ENCODE measurements at regions not wholly inside any gene's neighbourhood (a gene's known extent, or its start where the extent isn't known, plus 50 kb on each side); places are given as distances from the start of the nearest gene placed in this dataset.
"Not testable (repeated sequence)": the region's sequence is repeated elsewhere in the genome, so short reads cannot be mapped to it uniquely, and the experiment has no call there.

DNA sequence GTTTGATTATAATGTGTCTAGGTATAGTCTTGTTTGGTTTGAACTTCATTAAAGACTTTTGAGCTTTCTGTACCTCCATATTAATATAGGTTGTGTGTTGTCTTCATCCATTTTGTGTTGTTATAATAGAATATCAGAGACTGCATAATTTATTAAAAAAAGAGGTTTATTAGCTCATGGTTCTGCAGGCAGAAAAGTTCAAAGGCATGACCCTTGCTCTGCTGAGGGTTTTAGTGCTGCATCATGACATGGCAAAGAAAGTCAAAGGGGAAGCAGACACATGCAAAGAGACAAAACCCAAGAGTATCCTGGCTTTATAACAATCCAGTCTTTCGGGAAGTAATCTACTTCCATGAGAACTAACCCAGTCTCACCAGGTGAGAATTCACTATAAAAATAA, 358.2 kb downstream of the EDEM1 start:
- DNase-seq (ENCODE audit: low read depth) = no peak

DNA sequence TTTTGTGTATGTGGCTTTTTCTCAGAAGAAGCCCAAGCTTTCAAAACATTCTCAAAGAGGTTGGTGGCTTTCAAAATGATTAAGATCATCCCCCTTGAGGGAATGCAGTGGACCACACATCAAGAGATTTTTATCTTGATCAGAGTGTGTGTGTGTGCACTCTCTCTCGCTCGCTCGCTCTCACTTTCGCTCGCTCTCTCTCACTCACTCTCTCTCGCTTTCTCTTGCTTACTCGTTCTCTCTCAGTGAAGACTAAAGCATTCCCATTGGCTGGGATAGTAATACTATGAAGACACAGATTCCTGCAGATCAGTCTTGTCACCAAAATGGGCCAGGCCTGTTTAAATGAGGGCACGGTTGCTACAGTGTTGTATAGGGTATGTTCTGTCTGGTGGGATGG, 365.7 kb downstream of the EDEM1 start:
- no peak for DNase-seq (ENCODE audit: low read depth)

DNA sequence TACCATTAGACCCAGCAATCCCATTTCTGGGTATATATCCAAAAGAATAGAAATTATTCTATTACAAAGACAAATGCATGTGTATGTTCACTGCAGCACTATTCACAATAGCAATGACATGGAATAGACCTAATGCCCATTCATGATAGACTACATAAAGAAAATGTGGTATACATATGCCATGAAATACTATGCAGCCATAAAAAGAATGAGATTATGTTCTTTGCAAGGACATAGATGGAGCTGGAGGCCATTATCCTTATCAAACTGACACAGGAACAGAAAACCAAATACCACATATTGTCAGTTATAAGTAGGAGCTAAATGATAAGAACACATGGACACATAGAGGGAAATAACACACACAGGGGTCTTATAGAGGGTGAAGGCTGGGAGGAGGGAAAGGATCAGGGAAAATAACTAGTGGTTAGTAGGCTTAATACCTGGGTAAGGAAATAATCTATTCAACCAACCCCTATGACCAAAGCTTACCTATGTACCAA, 366.8 kb downstream of the EDEM1 start:
- no peak for DNase-seq (ENCODE audit: low read depth)

DNA sequence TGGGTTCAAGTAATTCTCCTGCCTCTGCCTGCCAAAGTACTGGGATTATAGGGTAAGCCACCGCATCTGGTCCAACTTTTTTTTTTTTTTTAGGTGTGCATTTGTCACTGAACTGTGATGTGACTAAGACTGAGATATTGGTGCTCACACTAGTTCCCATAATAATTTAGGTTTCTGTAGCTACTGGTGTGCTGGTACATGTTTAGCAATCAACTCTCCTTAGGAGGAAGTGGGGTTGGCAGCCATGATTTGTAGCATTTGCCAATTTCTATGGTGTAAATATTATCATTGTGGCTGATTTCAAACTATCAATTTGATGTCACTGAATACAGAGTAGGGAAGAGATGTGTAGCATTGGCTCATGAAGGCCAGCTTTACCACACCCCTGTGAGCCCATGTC, 372.7 kb downstream of the EDEM1 start:
- no peak for DNase-seq (ENCODE audit: low read depth)

DNA sequence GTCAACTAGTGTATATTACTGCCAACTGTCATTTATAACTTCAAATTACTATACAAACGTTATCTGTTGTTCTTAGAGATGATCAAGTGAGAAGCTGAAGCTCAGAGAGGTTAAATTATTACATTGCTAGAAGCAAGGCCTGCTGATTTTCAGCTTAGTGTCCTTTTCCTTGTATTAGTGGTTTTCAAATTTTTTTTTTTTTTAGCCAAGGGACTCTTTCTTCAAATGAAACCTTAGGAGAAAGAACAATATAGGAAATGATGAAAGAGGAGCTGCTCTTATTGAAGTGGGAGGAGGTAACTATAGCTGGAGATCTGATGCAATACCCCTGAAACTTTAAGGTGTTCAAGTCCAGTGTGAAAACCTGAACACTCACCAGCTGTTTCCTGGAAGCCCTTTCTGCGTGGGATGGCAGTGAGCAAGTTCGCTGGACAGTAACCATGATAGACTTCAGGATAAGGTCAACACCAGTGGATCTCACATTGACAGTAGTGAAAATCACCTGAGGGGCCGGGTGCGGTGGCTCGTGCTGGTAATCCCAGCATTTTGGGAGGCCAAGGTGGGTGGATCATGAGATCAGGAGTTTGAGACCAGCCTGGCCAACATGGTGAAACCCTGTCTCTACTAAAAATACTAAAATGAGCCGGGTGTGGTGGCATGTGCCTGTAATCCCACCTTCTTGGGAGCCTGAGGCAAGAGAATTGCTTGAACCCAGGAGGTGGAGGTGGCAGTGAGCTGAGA, 376.2 kb downstream of the EDEM1 start:
- DNase-seq (ENCODE audit: low read depth) = no peak

DNA sequence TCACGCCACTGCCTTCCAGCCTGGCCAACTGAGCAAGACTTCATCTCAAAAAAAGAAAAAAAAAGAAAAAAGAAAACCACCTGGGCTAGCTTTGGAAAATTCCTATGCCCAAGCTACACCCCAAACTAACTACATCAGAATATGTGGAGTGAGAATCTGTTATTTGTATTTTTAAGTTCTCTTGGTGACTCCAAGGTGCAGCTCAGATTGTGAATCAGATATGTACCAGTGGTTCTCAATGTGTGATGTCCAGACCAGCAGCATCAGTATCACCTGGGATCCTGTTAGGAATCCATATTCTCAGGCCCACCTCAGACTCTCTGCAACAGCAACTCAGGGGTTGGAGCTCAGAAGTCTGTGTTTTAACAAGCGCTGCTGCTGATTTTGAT, 376.8 kb downstream of the EDEM1 start:
- DNase-seq (ENCODE audit: low read depth) = no peak

DNA sequence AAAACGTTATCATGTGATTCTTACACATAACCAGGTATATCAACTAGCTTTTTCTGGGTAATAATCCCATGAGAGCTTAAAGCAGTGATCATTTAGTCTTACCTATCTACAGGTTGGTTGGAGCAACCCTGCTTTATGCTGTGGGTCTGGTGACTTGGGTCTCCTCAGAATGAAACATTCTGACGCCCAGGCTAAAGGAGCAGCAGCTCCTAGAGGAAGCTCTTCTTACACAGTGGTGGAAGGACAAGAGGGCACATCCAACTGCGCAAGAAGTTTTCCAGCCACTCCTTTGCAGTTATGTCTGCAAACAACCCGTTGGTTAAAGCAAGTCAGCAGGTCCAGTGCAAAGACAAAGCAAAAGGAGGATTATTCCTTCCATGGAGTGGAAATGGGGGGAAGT, 377.5 kb downstream of the EDEM1 start:
- DNase-seq (ENCODE audit: low read depth) = no peak

DNA sequence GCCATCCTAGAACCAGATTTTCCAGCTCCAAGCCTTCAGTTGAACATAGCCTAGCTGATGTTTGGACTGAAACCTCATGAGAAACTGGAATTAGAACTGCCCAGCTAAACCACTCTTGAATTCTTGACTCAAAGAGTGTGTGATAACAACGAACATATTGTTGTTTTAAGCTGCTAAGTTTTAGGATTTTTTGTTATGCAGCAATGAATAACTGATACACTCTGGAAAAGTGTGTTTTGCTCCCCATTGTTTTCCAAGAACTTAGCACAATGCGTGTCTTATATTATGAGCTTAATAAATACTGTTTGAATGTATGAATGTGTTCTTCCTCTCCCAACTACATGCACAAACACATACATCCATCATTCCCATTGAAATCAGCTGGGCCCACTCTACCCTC, 379.6 kb downstream of the EDEM1 start:
- no peak for DNase-seq (ENCODE audit: low read depth)

DNA sequence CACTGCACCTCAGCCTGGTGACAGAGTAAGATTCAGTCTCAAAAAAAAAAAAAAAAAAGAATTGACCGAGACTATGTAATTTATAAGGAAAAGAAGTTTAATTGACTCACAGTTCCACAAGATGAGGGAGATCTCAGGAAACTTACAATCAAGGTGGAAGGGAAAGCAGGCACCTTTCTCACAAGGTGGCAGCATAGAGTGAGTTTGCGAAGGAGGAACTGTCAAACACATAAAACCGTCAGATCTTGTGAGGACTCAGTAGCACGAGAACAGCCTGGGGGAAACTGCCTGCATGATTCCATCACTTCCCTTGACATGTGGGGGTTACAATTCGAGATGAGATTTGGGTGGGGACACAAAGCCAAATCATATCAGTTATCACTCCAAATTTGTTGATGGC, 380.9 kb downstream of the EDEM1 start:
- no peak for DNase-seq (ENCODE audit: low read depth)

DNA sequence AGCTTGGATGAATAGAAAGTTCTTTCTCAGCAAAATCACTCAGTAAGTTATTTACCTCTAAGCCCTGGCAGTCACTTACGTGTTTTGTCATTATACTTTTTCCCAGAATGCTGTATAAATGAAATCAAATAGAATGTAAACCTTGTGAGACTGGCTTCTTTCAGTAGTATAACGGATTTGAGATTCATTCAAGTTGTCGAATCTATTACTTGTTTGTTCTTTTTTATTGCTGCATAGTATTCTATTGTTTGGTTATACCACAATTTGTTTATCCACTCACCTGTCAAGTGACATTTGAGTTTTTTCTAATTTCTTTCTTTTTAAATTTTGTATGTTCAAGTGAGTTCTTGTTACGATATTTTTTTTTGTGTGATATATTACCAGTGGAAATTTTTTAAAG, 381.6 kb downstream of the EDEM1 start:
- DNase-seq (ENCODE audit: low read depth) = no peak

DNA sequence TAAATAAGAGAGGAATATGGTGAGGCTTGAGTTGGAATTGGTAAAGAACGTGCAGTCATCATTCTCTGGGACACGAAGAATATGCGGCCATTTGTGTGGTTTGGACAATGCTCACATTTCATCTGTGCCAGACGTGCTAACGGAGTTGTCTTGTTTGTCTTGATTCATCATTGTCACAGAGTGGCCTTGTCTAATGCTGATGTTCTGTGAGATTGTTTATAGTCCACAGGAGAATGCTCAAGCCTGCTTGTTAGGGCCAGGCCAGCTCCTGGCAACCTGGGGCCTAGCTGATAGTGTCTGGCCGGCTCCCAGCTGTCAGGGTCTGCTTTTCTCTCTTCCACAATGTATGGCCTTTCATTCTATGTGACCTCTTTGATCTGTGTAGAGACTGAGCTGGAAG, 384.7 kb downstream of the EDEM1 start:
- no peak for DNase-seq (ENCODE audit: low read depth)

DNA sequence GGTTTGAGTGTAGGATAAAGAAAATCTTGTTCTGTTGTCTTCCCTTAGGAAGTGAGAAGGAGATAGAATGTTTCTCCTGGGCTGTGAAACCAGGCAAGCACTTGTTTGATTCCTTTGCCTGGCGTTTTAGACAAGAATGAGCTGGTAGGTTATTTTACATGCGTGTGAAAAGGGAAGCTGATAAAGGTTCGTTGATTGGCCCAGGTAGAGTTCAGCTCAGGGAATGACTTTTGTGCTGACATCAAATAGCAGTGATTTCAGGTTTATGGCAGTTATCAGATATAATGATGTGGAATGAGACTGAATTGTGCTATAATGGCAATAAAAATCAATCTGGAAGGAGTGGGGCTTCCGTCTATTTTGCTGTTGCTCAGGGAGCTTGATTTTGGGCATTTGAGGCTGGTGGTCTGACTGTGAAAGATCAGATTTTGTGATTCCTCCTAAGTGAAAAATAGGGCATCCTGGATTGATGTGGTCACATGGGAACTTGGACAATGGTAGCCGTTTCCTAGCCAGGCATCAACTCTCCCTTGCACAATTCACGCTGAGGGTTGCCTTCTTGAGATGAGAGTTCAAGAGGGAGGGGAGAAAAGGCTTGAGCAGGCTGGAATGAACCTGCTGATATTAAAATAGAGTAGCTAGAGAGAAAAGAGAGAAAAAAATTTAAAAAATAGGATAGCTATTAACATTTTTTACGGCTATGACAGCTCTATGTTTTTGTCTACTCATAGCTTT, 388.9 kb downstream of the EDEM1 start:
- DNase-seq (ENCODE audit: low read depth) = no peak

DNA sequence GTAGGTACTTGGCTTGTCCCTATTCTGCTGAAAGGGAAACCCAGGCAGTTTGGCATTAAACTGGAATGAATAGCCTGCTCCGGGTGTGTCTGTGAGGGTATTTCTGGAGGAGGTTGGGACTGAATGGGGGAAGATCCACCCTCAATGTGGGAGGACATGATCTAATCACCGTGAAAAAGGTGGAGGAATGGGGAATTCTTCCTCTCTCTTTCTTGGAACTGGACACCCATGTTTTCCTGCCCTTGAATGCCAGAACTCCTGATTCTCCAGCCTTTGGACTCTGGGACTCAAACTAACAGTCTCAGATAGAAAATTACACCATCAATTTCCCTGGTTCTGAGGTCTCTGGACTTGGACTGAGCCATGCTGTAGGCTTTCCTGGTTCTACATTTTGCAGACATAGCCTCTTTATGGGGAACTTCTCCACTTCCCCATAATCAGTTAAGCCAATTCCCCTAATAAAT, 391.7 kb downstream of the EDEM1 start:
- DNase-seq (ENCODE audit: low read depth) = no peak

DNA sequence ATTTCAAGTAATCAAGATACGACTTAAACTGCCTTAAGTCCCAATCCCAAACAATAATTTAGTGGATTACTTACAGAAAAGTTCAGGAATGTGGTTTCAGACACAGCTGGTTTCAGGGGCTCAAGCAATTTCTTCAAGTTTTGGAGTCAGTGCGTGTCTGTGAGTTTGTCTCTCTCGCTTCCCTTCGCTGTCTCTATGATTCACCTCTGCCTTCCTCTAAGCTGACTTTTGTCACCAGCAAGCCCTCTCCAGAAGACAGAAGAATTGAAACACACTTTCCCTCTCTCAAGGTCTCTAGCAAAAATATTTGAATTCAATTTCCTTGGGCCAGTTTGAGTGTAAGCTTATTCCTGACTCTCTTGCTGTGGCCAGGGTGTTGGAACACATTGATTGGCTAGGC, 392.4 kb downstream of the EDEM1 start:
- DNase-seq (ENCODE audit: low read depth) = no peak

DNA sequence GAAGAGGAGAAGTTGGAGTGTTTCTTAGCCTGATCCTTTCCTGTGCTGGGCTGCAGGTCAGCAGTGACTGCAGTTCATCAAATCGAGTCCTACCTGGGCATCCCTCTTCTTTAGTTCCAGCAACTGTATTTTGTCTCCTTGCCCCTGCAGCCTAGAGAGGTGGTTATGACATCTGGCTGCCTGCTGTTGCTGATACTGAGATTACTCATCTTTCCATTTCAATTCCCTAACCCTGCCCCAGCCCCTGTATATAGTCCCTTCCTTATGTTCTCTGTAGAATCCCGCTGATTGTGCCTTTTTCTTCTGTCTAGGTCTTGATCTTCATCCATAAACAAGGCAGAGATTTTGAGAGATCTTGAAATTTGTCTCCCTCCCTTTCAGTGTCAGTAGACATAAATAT, 393.3 kb downstream of the EDEM1 start:
- DNase-seq (ENCODE audit: low read depth) = no peak

DNA sequence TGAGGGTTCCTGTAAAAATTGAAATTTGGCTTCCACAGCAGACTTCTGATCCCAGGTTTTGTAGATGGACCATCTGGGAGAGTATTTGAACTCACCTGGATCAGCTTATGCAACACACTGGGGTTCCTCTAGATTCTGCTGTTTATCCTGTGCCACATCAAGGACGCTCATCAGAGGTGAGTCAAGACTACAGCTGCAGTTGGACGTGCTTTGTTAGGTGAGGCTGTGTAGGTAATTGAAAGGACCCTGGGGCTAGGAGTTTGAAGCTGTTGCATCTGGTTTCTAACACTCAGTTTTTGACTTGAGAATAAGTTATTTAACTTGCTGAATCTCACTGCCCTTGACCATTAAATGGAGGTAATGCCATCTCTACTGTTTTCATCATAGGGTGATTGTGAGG, 394.2 kb downstream of the EDEM1 start:
- no peak for DNase-seq (ENCODE audit: low read depth)

DNA sequence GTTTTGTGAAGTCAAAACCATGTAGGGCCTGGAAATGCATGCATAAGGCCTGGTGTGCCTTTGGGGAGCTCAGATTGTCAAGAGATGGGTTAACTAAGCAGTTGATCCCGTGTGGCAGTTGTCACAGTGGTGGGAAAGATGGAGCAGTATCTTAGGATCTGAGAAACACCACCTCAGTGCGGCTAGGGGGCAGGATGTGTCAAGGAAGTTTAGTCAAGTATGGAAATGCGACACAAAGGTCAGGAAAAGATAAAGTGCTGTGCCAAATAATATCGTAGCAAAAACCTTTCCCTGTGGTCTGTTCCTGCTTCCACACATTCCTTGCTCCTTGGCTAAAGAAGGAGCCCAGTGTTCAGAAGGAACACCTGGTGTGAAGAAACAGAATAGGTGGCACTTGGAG, 396.4 kb downstream of the EDEM1 start:
- no peak for DNase-seq (ENCODE audit: low read depth)

DNA sequence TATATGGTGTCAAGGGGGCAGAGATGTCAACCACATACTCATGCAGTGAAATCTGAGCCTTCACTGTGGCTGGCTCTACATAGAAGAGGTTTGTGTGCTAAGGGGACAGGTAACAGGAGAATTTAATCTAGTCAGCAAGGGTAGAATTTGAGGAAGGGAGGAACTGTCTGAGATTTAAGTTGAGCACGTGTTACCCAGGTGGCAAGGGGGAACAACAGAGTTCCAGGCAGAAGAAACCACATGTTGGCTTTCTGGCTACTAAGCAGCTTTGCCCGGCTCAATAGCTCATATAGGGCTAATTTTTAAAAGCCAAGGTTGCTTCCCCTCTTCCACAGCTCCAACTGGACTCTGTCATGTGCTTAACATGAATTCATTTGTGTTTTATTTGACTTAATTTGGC, 397.6 kb downstream of the EDEM1 start:
- DNase-seq (ENCODE audit: low read depth) = no peak

DNA sequence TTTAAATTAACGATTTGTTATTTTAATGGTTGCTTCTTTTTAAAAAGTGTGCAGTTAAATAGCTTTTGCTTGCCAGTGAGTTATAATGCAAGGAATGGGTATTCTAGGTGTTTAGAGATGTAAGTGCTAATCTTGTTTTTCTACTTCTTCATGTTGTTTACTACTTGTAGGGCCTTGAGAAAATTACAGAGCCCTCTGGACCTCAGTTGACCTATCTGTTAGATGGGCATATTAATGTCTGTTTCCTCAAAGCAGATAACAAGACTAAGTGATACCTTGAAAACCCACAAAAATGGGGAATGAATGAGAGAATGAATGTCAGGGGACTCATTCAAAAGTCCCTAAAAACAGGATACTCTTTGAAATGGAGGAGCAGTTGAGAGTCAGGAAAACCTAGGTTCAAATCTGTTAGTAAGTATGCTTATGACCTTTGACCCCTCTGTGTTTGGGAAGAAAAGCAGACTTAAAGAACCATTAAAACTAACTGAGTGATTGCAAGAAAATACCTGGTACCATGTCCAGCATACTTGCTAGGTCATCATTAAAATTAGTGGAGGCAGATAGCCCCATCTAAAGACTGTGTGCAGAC, 419.5 kb downstream of the EDEM1 start:
- no peak for DNase-seq (ENCODE audit: low read depth)

DNA sequence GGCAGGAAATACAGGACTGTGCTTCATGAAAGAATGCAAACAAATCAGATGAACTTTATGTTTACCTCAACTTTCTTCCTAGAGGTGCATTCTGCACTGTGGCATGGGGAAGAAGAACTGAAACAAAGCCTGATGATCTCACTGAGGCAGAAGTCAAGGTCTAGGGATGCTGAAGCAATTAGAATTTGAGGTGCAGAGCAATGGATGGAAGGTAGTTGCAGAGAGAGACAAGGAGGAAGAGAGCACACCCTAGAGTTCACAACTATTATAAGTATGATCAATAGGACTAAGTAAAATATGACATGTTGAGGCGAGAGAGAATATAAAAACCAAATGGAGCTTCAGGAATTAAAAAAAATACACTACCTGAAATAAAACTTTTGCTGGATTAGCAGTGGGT, 420.1 kb downstream of the EDEM1 start:
- DNase-seq (ENCODE audit: low read depth) = no peak

DNA sequence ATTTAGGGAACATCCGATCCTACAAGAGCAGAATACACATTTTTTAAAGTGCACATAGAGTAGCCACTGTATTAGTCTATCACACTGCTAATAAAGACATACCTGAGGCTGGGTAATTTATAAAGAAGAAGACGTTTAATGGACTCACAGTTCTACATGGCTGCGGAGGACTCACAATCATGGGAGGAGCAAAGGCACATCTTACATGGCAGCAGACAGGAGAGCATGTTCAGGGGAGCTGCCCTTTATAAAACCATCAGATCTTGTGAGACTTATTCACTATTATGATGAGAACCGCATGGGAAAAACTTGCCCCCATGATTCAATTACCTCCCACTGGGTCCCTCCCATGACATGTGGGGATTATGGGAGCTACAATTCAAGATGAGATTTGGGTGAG, 421.5 kb downstream of the EDEM1 start:
- DNase-seq (ENCODE audit: low read depth) = not testable (repeated sequence)

DNA sequence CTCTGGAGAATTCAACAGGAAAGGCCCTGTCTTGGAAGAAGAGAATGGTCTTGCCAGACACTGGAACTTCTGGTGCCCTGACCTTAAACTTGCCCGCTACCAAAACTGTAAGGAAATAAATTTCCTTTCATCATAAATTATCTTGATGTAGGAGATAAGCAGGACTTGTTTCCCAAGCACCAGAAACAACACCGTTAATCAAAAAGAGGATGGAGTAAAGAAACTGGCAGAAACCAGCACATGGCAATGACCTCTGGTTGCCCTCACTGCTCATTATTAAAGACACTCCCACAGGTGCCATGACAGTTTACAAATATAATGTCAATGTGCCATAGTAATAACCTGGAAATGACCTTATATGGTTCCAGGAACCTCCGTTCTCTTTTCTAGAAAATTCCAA, 426.1 kb downstream of the EDEM1 start:
- DNase-seq (ENCODE audit: low read depth) = no peak

DNA sequence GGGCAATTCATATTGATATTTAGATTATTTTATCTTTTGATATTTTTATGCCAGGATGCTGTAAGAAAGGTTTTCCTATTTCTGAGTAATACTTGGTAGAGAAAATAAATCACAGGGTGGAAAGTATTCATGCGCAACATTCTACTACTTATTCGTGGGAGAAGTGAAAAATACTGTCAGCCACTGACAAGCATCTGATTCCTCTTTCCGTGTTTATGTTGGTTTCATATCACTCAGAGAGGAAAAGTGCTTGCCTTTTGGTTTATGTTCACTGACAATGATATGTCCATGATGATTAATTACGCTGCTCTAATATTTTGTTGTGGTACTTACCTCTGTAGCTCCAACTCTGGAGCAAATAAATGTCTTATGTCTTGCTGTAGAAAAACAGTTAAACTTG, 429.4 kb downstream of the EDEM1 start:
- DNase-seq (ENCODE audit: low read depth) = no peak
